ENCODE measurements at regions not wholly inside any gene's neighbourhood (a gene's known extent, or its start where the extent isn't known, plus 50 kb on each side); places are given as distances from the start of the nearest gene placed in this dataset.
"Not testable (repeated sequence)": the region's sequence is repeated elsewhere in the genome, so short reads cannot be mapped to it uniquely, and the experiment has no call there.

DNA sequence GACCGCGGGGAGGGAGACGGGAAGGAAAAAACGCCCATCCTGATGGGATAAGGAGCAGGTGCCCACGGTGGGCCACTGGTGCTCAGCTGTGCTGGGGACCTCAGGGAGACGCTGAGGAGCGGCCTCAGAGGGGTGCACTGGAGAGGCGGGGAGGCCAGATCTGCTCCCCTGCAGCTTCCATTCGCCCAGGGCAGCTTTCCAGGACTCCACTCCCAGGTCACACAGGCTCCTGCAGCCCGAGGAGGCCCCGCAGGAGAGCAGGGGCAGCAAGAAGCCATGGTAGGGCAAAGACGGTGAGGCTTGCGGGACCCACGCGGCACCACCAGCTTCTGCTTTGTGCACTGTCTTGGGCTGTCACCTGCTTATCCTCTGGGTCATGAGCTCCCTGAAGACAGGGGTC lies 82.5 kb upstream of the SULF2 start:
- no peak for DNase-seq (ENCODE audit: low read depth in 2 of 3, low spot score in 2 of 3)

DNA sequence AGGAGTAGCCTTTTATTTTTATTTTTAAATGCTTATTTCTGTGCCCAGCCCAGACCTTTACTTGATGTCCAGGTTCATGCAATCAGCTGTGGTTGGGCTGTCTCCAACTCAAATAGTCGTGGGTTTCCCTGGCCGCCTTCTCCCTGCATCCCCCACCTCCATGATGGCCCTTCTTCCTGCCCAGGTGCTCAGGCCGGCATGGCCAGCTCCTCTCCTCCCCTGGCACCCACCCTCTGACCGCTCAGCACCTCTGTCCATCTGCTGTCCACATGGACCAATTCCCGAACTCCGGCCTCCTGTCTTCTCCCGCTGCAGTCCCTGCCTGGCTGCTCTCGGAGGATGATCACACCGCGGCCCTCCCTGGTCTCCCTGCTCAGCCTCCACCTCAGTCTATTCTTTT lies 81.2 kb upstream of the SULF2 start:
- DNase-seq (ENCODE audit: low read depth in 2 of 3, low spot score in 2 of 3), result no peak

- DNase-seq (ENCODE audit: low read depth in 2 of 3, low spot score in 2 of 3), result no peak
These were observed 80.6 kb upstream of the SULF2 start for GRCh38 chr20:47865912-47866311.

DNA sequence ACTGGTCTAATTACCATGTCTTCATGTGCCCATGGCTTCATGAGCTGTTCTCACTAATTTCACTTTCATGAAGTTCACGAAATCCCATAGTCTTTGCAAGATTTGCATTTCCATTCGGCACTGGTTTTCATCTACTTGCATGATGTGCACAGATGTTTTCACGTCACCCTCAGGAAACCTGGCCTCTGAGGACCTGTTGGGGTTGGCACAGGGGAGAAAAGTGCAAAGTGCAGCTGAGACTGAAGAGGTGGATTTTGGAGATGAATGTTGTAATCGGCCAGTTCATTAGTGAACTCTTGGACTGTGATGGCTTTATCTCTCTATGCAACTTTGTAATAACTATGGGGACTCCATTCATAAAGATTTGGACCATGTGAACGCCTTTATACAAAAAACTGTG lies 80.2 kb upstream of the SULF2 start:
- no peak for DNase-seq (ENCODE audit: low read depth in 2 of 3, low spot score in 2 of 3)

DNA sequence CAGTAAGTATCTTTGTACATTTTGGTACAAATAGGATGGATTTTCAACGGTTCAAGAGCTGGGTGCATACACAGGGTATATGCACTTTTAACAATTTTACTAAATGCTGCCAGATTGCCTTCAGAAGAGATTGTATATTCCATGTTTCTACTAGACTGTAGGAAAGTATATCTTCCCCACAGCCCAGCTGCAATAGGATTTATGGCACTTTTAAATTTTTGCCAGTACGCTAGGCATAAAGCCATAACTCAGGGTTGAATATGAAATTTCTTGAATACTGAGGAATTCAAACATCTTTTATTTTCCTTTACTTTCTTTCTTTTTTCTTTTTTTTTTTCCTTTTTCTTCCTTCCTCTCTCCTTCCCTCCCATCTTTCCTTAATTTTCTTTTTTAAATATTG lies 78.7 kb upstream of the SULF2 start:
- DNase-seq (ENCODE audit: low read depth in 2 of 3, low spot score in 2 of 3), result no peak

DNA sequence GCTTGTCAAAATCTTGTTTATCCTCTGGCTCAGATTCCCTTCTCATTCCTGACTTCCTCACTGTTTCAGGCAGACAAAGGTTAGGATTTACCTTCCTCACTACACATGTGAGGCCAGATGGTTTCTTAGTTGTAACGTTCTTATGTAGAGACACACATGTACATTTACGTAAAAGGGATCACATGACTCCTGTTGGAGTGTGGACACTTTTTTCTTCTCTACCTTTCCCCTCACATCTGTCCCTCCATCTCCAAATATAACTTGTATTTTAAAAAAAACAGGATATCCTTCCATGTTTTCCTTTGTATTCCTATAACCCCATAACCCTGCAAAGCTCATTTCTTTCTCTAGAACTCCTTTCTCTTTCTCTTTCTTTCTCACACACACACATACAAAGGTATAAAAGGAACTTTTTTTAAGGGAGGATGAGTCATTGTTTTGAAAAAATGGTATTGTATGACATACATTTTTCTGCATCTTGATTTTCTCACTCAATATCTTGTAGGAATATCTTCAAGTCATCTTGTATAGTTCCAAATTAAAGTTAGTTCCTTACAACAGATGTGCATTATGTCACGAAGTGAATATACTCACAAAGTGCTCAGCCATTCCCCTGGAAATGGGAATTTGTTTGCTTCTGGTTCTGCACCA lies 78.2 kb upstream of the SULF2 start:
- DNase-seq (ENCODE audit: low read depth in 2 of 3, low spot score in 2 of 3), result no peak

- DNase-seq (ENCODE audit: low read depth in 2 of 3, low spot score in 2 of 3), result no peak
These were observed 77.4 kb upstream of the SULF2 start for GRCh38 chr20:47862574-47863240.

DNA sequence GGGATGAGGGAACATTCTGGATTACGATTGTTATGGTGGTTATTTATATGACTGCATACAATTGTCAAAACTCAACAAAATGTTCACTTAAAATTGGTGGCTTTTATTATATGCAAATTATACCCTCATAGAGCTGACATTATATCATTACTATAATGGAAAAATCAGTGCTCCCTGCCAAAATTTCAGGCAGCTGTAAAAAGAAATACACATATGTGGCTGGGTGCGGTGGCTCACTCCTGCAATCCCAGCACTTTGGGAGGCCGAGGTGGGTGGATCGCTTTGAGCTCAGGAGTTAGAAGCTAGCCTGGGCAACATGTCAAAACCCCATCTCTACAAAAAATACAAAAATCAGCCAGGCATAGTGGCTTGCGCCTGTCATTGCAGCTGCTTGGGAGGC lies 75.8 kb upstream of the SULF2 start:
- DNase-seq (ENCODE audit: low read depth in 2 of 3, low spot score in 2 of 3), result no peak

DNA sequence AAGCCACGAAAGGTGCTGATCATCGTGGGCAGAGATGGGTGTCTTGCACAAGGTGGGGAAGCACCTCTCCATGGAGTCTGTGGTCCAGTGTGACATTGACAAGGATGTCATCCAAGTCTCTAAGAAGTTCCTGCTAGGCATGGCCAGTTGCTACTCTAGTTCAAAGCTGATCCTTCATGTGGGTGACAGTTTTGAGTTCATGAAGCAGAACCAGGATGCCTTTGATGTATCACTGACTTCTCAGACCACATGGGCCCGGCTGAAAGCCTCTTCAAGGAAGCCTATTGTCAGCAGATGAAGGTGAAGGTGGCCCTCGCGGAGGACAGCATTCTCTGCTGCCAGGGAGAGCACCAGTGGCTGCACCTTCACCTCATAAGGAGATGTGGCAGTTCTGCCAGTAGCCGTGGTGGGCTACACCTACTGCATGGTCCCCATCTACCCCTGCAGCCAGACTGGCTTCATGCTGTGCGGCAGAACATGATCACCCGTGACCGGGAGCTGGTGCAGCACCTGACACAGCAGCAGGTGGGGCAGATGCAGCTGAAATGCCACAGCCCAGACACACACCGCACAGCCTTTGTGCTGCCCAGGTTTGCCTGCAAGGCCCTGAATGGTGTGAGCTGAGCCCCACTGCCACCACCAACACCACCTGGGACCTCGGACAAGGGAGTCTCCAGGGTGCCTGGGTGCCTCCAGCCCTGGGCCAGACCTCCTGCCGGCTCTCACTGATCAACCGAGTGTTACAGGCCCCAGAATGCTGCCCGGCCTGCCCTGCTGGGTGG lies 75.0 kb upstream of the SULF2 start:
- no peak for DNase-seq (ENCODE audit: low read depth in 2 of 3, low spot score in 2 of 3)

DNA sequence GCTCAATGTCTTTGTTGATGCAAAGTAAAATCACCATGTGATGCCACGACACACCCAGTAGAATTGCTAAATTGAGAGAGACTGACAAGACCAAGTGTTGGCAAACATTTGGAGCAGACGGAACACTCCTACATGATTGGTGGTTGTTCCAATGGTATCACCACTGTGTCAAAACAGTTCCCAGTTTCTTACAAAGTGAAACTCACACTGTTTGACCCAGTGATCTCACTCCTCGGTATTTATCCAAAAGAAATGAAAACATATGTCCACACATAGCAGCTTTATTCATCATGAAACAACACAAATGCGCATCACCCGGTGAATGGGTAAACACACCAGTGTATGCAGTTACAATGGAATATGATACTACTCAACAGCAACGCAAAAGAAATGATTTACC lies 74.0 kb upstream of the SULF2 start:
- no peak for DNase-seq (ENCODE audit: low read depth in 2 of 3, low spot score in 2 of 3)

DNA sequence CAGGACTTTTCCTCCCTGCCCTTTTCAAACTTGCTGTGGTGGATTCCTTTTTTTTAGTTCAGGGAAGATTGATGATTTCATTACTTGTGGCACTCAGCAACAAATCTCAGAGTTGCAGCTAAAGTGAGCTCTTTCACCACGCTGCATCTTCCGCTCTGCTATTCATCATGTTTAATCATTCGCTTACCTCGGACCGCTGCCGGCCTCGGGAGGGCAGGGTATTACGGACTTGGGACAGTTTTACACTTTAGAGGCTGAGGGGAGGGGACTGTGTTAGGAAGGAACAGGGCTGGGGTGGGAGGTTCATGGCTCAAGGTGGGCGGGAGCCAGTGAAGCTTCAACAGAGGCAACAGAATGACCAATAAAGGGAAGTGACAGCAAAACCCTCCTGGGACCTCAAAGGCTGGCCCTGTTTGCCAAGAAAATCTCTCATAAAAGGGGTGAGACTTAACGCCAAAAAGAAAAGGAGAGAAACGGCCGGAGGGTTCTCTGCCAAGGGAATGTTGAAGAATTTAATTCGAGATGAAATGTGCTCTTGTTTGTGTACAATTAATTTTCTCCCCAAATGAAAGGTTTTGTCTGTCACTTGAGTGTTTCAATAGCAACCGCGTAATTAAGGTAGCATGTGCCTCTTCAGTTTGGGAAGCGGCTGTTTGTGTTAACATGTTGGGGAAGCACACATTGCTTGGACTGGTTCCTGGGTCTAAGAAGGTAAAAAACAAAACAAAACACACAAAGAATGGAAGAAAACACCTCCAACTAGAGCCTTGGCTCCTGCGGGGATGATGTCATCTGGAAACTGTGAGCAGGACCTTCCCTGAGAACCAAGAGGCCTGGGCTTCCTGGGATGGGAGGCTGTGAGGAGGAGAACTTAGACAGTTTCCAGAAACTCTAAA lies 72.5 kb upstream of the SULF2 start:
- no peak for DNase-seq (ENCODE audit: low read depth in 2 of 3, low spot score in 2 of 3)

DNA sequence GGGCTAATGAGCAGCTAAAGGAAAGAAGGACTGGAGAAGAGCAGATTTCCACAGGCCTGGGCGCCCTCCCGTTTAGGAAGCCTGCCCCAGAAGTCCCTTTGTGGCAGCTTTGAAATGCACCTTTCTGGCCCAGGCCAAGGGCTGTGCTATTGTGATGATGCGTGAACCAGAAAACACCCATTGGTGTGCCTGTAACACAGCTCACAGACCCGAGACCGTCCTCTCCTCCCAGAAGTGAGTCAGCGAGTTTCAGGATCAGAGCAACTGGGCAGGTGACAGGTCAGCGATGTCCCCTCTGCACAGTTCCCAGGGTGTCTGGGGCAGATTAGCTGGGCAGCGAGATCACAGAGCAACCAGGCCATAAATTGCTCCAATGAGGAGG lies 71.9 kb upstream of the SULF2 start:
- no peak for DNase-seq (ENCODE audit: low read depth in 2 of 3, low spot score in 2 of 3)

DNA sequence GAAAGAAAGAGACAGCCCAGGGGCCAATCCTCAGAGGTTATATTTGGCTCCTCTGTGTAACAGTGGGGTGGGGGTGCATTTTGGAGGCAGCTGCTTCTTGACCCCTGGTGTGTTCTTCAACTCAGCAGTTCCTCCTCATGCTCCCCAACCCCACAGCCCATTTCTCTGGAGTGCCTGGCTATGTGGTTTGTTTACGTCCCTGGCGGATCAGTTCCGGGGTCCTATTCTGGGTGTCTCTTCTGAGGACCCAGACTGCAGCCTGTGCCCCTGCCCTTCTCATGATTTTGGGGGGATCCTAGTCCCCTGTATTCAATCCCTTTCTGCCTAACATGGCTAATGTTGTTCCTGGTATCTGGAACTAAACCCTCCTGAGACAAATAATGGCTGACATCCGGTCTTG lies 70.5 kb upstream of the SULF2 start:
- no peak for DNase-seq (ENCODE audit: low read depth in 2 of 3, low spot score in 2 of 3)

- DNase-seq (ENCODE audit: low read depth in 2 of 3, low spot score in 2 of 3), result peak in 1 of 3 donors; percentile 3
These were observed 69.5 kb upstream of the SULF2 start for GRCh38 chr20:47854687-47855212.

GRCh38 chr20:47851774-47852173 lies 66.5 kb upstream of the SULF2 start:
- no peak for DNase-seq (ENCODE audit: low read depth in 2 of 3, low spot score in 2 of 3)

GRCh38 chr20:47850146-47850545 lies 64.9 kb upstream of the SULF2 start:
- no peak for DNase-seq (ENCODE audit: low read depth in 2 of 3, low spot score in 2 of 3)

- no peak for DNase-seq (ENCODE audit: low read depth in 2 of 3, low spot score in 2 of 3)
These were observed 64.3 kb upstream of the SULF2 start for GRCh38 chr20:47849596-47849995.

DNA sequence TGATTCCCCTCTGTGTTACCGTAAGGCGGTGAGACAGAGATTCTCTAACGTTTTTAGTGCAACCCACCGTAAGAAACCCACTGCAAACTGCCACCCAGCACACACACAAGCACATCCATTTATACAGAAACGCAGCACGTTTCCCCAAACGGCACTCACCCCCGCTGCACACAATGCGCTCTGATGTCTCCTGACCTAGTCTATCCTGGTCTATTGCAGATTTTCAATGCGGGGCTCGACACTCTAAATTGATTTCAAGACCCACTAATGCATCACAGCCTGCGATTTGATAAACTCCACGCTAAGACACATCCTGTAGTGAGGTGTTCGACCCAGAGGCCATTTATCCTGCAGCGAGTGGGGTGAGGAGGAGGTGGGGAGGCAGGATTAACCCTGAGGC lies 63.7 kb upstream of the SULF2 start:
- DNase-seq (ENCODE audit: low read depth in 2 of 3, low spot score in 2 of 3), result no peak

DNA sequence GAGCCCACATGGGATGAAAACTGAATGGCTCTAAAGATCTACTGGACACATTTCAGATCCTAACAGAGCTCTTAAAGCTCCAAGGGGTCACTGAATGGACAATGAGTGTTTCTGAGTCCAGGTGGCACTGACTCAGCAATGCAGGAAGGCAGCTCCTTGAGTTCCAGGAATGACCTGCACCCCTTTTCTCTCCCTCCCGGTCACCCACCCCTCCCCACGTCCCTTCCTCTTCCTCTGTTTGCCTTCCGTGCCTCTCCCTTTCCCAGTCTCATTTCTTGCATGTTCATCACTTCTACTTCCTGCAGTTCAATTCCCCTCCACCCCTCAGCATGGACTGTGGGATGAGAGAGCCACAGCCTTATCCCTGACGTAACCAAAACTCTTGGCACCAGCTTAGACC lies 63.3 kb upstream of the SULF2 start:
- DNase-seq (ENCODE audit: low read depth in 2 of 3, low spot score in 2 of 3), result not testable (repeated sequence)

DNA sequence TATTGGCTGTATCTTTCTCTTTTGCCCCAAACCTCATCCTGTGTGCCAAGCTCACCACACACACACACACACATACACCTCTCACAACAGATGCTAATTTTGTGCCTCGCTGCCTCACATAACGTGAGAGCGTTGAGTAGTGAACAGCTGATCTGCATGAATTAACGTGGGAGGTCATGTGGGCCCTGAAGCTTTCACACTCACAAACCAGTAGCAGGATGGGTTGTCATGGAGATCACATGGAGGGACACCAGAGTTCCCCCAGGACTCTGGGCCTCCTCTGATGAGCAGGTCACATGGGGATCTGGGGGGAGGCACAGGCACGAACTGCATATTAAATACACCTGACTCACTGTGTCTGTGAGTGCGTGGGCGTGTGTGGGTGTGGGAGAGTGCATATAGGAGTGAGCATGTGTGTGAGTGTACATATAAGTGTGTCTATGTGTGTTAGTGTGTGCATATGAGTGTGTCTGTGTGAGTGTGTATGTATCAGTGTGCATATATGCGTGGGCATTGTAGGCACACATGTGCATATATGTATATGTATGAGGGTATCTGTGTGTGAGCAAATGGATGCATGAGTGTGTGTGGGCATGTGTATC lies 62.7 kb upstream of the SULF2 start:
- DNase-seq (ENCODE audit: low read depth in 2 of 3, low spot score in 2 of 3), result no peak

Measured in hematopoietic multipotent progenitor cell (in vitro differentiated cells).